ENCODE measurements at regions not wholly inside any gene's neighbourhood (a gene's known extent, or its start where the extent isn't known, plus 50 kb on each side); places are given as distances from the start of the nearest gene placed in this dataset.
A peak's percentile ranks its signal among the peaks of the same experiment; 100 is the strongest.
"Not testable (repeated sequence)": the region's sequence is repeated elsewhere in the genome, so short reads cannot be mapped to it uniquely, and the experiment has no call there.

DNA sequence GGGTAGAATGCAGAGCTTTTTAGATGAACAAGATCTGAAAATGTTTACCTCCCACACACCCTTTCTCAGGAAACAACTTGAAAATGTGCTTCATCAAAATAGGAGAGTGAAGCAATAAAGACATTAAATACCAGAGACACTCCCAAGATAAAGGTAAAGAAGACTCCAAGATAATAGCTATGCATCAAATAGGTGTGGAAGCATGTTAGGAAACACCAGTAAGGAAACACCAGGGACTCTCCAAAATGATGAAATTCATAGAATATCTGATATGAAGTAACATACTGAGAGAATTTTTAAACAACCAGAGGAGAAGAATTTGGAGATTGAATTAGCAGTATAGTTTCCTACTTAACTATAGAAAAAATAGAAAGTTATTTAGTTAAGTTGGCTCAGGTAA is 57.0 kb downstream of the OR10A6 start:
- 0 out of 2 replicates have a peak, but pooled peaks cover 3% of the 10 kb centered on the region for H3K9me3 ChIP-seq (ENCODE audit: control insufficient read depth, insufficient read depth, low read length)
- H3K4me1 ChIP-seq (ENCODE audit: insufficient read depth, low read length), result no peaks in the 10 kb centered on the region
- no peaks in the 10 kb centered on the region; the same call in 1 of the 2 replicates for H3K36me3 ChIP-seq (ENCODE audit: insufficient read depth, low read length)
- H3K9ac ChIP-seq (ENCODE audit: low read depth, low read length), result no peak overlapping the region

DNA sequence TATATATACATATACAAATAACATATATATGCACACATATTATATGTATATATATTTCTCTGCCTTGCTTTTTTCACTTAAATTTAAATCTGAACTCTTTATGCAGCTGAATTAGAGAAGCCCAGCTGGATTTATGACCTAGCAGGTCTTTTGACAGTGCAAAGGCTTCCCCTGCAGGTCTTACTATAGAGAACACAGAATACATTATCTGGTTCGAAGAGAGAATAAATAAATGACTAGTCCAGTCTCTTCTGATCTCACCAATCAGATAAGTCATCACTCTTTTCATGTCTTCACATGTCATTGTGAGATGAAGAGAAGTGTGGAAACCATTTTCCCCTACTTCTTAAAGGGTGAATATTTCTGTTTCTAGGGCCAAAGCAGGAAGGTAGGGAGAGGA is 58.2 kb downstream of the OR10A6 start:
- no peak overlapping the region for H3K9ac ChIP-seq (ENCODE audit: low read depth, low read length)
- H3K9me3 ChIP-seq (ENCODE audit: control insufficient read depth, insufficient read depth, low read length), result 0 out of 2 replicates have a peak, but pooled peaks cover 3% of the 10 kb centered on the region
- no peaks in the 10 kb centered on the region; the same call in 1 of the 2 replicates for H3K36me3 ChIP-seq (ENCODE audit: insufficient read depth, low read length)
- no peaks in the 10 kb centered on the region for H3K4me1 ChIP-seq (ENCODE audit: insufficient read depth, low read length)

DNA sequence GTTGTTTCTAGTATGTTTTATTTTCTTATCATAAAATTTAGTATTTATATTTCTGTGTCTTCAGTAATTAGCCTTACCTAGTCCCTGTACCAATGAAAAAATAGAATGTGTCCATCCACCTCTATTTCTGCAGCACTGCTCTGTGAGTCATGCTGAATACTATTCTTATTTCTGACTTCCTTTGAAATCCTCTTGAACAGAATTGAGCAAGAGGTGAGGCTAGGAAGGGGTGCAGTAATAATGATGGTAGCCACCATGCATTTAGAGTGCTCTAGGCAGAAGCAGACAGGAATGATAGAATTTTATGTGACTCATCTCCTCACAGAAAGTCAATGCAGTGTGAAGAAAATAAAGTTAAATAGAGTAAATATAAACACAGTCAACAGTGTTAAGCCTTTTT is 60.0 kb downstream of the OR10A6 start:
- 0 out of 2 replicates have a peak, but pooled peaks cover 3% of the 10 kb centered on the region for H3K9me3 ChIP-seq (ENCODE audit: control insufficient read depth, insufficient read depth, low read length)
- no peak overlapping the region for H3K9ac ChIP-seq (ENCODE audit: low read depth, low read length)

DNA sequence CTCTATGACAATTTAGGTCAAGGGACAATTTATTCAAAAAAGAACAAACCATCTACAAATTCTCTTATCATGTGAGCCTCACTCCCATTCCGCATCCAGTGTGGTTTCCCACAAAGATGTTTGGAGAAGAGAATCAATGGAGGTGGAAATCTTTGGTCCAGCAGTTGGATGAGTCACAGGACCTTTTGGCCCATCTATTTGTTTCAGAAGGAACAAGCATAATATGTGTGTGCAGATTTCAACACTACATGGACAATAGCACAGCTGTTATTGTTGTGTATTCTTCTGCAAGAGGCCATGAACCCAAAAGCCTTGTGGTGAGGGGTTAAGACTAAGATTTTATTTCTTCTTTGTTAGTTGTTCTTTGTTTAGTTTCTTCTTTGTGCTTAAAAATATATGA is 61.6 kb downstream of the OR10A6 start:
- H3K9ac ChIP-seq (ENCODE audit: low read depth, low read length), result no peak overlapping the region
- H3K9me3 ChIP-seq (ENCODE audit: control insufficient read depth, insufficient read depth, low read length), result 0 out of 2 replicates have a peak, but pooled peaks cover 3% of the 10 kb centered on the region
- H3K36me3 ChIP-seq (ENCODE audit: insufficient read depth, low read length), result no peaks in the 10 kb centered on the region; the same call in 1 of the 2 replicates
- no peaks in the 10 kb centered on the region for H3K4me1 ChIP-seq (ENCODE audit: insufficient read depth, low read length)

More for the DNA sequence above, 60.0 kb downstream of the OR10A6 start:
- no peaks in the 10 kb centered on the region for H3K4me1 ChIP-seq (ENCODE audit: insufficient read depth, low read length)
- H3K36me3 ChIP-seq (ENCODE audit: insufficient read depth, low read length), result no peaks in the 10 kb centered on the region; the same call in 1 of the 2 replicates

DNA sequence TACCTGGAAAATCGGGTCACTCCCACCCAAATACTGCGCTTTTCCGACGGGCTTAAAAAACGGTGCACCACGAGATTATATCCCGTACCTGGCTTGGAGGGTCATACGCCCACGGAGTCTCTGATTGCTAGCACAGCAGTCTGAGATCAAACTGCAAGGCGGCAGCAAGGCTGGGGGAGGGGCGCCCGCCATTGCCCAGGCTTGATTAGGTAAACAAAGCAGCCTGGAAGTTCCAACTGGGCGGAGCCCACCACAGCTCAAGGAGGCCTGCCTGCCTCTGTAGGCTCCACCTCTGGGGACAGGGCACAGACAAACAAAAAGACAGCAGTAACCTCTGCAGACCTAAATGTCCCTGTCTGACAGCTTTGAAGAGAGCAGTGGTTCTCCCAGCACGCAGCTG is 64.5 kb upstream of the OR5P2 start:
- H3K9ac ChIP-seq (ENCODE audit: low read depth, low read length), result peak overlapping the region; percentile 53; the same call in 1 of the 2 replicates
- H3K4me1 ChIP-seq (ENCODE audit: insufficient read depth, low read length), result not testable (repeated sequence)

DNA sequence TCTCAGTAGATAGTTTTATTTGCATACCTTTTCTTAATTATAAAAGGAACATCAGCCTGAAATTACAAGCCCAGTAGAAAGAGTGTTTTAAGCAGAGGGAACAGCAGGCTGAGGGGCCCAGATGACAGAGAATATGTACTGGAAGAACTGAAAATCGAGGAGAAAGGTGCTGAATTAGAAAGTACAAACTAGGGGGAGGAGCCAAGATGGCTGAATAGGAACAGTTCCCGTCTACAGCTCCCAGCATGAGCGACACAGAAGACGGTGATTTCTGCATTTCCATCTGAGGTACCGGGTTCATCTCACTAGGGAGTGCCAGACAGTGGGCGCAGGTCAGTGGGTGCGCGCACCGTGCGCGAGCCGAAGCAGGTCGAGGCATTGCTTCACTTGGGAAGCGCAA is 64.1 kb upstream of the OR5P2 start:
- H3K36me3 ChIP-seq (ENCODE audit: insufficient read depth, low read length); H3K9me3 ChIP-seq (ENCODE audit: control insufficient read depth, insufficient read depth, low read length); H3K4me1 ChIP-seq (ENCODE audit: insufficient read depth, low read length): not testable (repeated sequence)
- H3K9ac ChIP-seq (ENCODE audit: low read depth, low read length), result peak overlapping the region; percentile 53

More for the DNA sequence above, 64.5 kb upstream of the OR5P2 start:
- not testable (repeated sequence) for H3K9me3 ChIP-seq (ENCODE audit: control insufficient read depth, insufficient read depth, low read length); H3K36me3 ChIP-seq (ENCODE audit: insufficient read depth, low read length)

DNA sequence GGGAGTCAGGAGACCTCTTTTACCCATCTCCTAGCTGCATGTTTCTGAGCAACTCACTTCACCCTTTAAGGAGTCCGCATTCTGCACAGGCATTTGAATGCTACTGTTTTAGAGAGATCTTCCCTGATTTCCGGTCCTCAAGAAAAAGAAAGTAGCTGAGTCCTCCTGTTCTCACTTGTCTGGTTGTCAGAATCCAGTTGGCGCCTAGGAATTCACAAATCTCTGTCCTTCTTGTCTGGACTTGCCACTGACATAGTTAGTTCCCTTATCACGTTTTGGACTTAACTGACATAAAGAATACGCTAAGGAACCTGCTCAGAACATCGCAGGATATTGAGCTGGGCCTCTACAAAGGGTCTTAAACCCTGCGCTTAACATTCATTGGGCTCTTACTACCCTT is 61.3 kb upstream of the OR5P2 start:
- no peaks in the 10 kb centered on the region for H3K9me3 ChIP-seq (ENCODE audit: control insufficient read depth, insufficient read depth, low read length)
- H3K9ac ChIP-seq (ENCODE audit: low read depth, low read length), result no peak overlapping the region
- no peaks in the 10 kb centered on the region for H3K4me1 ChIP-seq (ENCODE audit: insufficient read depth, low read length)
- no peaks in the 10 kb centered on the region; the same call in 1 of the 2 replicates for H3K36me3 ChIP-seq (ENCODE audit: insufficient read depth, low read length)

DNA sequence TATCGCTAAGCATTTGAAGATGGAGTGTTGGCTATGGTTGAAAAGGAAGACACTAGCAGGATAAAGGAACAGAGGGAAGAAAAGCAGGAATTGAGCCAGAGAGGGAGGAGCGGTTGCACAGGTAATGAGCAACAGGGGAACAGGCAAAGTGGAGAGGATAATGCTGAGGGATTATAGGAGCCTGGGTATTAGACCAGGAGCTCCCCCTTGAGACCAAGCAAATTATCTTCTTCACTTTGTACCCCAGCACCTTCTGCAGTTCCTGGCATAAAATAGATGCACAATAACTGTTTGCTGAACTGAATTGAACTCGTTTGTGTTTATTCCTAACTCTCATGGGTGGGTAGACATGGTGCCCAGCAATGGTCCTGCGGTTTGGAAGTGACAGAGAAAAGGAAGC is 54.6 kb upstream of the OR5P2 start:
- Histone ChIP-seq H3K9me3 (ENCODE audit: control insufficient read depth, insufficient read depth, low read length) (no peaks in the 10 kb centered on the region), H3K4me1 (ENCODE audit: insufficient read depth, low read length) (no peaks in the 10 kb centered on the region), H3K36me3 (ENCODE audit: insufficient read depth, low read length) (no peaks in the 10 kb centered on the region; the same call in 1 of the 2 replicates), H3K9ac (ENCODE audit: low read depth, low read length) (no peak overlapping the region)

DNA sequence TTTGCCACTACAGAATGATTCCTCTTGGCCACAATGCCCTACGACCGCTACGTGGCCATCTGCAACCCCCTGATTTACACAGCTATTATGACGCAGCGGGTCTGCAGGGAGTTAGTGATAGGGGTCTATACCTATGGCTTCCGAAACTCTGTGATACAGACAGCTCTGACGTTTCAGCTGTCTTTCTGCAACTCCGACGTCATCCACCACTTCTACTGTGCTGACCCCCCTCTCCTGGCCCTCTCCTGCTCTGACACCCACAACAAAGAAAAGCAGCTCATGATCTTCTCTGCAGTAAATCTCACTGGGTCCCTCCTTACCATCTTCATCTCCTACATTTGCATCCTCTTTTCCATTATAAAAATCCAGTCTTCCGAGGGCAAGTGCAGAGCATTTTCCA is 52.3 kb upstream of the OR5P2 start:
- no peak overlapping the region for H3K9ac ChIP-seq (ENCODE audit: low read depth, low read length)
- no peaks in the 10 kb centered on the region for H3K4me1 ChIP-seq (ENCODE audit: insufficient read depth, low read length)
- H3K36me3 ChIP-seq (ENCODE audit: insufficient read depth, low read length), result no peaks in the 10 kb centered on the region
- no peaks in the 10 kb centered on the region for H3K9me3 ChIP-seq (ENCODE audit: control insufficient read depth, insufficient read depth, low read length)
